ENCODE measurements at regions not wholly inside any gene's neighbourhood (a gene's known extent, or its start where the extent isn't known, plus 50 kb on each side); places are given as distances from the start of the nearest gene placed in this dataset.

DNA sequence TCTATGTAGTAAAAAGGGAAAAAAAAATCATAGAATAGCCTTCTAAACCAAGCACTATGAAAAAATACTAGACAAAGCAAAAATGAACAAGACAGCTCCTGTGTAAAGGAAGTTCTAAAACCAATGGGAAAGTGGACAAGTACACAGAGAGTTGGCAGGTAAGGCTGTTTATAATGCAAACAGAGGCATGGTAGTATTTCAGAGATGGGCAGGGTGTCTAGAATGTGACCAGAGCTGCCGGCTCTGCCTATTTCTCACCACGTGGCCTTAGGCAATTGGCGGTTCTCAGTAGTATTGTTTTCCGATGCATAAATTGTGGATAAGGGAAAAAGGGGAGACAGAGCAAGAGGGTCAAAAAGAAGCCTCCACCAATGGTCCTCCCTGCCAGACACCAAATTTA, 173.6 kb downstream of the ANKRD30B start:
- Histone ChIP-seq H3K27ac (no peak overlapping the region), H3K9me3 (no peaks in the 10 kb centered on the region)

DNA sequence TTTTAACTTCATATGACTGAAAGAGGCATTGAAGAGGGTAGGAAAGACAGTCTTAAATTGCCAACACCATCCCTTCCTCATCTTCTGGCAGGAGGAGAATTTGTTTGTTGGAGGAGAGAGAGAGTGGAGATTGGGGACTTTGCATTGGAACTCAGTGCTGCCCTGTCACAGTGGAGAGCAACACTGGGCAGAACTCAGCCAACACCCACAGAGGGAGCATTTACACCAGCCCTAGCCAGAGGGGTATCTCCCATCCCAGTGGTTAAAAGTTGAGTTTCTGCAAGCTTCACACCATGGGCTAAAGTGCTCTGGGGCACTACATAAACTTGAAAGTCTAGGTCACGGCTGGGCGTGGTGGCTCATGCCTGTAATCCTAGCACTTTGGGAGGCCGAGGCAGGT, 174.1 kb downstream of the ANKRD30B start:
- intact Hi-C loops (cut with DNase I; ENCODE audit: low total_unique reads) = no loop called here
- DNase-seq = no peak
- no peak overlapping the region for H3K4me3 ChIP-seq
- peaks cover 0 to 6% (median 0%) of the 10 kb centered on the region in 4 donors for H3K4me1 ChIP-seq
- no peaks in the 10 kb centered on the region for H3K36me3 ChIP-seq
- H3K27ac ChIP-seq = no peak overlapping the region
- no peaks in the 10 kb centered on the region for H3K27me3 ChIP-seq
- TF ChIP-seq, protein P1, sequence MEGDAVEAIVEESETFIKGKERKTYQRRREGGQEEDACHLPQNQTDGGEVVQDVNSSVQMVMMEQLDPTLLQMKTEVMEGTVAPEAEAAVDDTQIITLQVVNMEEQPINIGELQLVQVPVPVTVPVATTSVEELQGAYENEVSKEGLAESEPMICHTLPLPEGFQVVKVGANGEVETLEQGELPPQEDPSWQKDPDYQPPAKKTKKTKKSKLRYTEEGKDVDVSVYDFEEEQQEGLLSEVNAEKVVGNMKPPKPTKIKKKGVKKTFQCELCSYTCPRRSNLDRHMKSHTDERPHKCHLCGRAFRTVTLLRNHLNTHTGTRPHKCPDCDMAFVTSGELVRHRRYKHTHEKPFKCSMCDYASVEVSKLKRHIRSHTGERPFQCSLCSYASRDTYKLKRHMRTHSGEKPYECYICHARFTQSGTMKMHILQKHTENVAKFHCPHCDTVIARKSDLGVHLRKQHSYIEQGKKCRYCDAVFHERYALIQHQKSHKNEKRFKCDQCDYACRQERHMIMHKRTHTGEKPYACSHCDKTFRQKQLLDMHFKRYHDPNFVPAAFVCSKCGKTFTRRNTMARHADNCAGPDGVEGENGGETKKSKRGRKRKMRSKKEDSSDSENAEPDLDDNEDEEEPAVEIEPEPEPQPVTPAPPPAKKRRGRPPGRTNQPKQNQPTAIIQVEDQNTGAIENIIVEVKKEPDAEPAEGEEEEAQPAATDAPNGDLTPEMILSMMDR (IDR thresholded peaks at IDR 0.05) = no peak
- no peaks in the 10 kb centered on the region for H3K9me3 ChIP-seq

More for the DNA sequence above, 173.6 kb downstream of the ANKRD30B start:
- Histone ChIP-seq H3K36me3 (no peaks in the 10 kb centered on the region), H3K27me3 (no peaks in the 10 kb centered on the region), H3K4me1 (peaks cover 0 to 6% (median 0%) of the 10 kb centered on the region in 4 donors), H3K4me3 (no peak overlapping the region)
- intact Hi-C loops (cut with DNase I; ENCODE audit: low total_unique reads) = no loop called here
- DNase-seq = no peak
- TF ChIP-seq, protein P1 (IDR thresholded peaks at IDR 0.05) = no peak

DNA sequence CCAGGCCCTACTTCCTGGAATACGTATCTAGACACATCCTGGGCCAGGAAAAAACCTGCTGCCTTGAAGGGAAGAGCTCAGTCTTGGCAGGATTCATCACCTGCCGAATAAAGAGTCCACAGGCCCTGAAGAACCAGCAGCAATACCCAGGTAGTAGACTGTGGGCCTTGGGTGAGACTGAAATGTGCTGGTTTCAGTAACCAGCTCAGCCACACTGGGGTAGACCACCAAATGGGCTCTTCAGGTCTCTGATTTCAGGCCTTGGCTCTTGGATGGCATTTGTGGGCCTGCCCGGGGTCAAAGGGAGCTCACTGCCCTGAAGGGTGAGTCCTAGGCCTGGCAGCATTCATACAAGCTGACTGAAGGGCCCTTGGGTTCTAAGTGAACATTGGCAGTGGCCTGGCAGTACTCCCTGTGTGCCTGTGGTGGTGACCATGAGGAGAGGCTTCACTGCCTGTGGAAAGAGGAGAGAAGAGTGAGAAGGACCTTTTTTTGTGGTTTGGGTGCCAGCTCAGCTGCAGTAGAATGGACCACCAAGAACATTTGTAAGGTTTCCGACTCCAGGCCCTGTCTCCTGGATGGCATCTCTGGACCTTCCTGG, 175.1 kb downstream of the ANKRD30B start:
- DNase-seq = no peak
- H3K4me3 ChIP-seq = no peak overlapping the region
- no peak overlapping the region for H3K27ac ChIP-seq
- no peaks in the 10 kb centered on the region for H3K27me3 ChIP-seq
- TF ChIP-seq, protein P1 (IDR thresholded peaks at IDR 0.05) = no peak
- H3K36me3 ChIP-seq = no peaks in the 10 kb centered on the region
- intact Hi-C loops (cut with DNase I; ENCODE audit: low total_unique reads) = no loop called here
- H3K9me3 ChIP-seq = no peaks in the 10 kb centered on the region
- H3K4me1 ChIP-seq = peaks cover 0 to 6% (median 0%) of the 10 kb centered on the region in 4 donors

DNA sequence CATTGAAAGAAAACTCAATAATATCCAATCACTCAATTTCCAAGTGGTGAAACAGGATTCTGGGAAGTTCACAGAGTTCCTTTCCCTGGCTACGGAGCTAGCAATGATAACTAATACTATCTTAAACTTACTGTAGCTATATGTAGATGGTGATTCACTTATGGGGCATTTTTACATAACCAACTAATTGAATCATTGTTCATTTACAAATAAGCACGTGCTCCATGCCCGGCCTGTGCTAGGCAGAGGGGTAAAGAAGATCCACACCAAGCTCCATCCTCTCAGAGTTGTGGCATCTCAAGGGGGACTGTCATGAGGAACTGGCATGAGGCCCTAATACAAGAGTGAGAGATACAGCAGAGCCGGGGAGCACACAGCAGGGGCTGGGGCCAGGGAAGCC, 176.3 kb downstream of the ANKRD30B start:
- H3K27me3 ChIP-seq = no peaks in the 10 kb centered on the region
- H3K4me3 ChIP-seq = no peak overlapping the region
- TF ChIP-seq, protein P1 (IDR thresholded peaks at IDR 0.05) = no peak
- intact Hi-C loops (cut with DNase I; ENCODE audit: low total_unique reads) = no loop called here
- H3K27ac ChIP-seq = no peak overlapping the region
- H3K4me1 ChIP-seq = peaks cover 0 to 6% (median 0%) of the 10 kb centered on the region in 4 donors
- DNase-seq = no peak
- no peaks in the 10 kb centered on the region for H3K9me3 ChIP-seq
- no peaks in the 10 kb centered on the region for H3K36me3 ChIP-seq

DNA sequence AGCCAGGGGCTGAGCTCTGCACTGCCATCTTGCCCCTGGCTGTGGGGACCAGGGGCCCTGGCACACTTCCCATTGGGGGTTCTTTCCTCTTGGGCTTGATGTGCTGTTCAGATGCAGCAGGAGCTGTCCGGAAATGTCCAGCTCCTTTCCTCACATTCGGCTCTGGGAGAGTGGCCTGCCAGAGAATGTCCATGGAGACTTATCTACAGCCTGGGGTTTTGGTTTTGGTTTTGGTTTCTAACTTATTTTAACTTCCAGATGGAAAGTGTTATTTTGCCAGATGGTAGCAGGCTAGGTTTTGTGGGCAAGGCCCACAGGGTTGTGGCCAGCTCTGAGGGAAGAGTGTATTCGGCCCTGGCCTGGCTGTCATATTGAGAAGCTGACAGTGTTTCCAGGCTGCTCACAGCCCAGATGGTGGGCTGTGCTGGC, 177.3 kb downstream of the ANKRD30B start:
- TF ChIP-seq, protein P1 (IDR thresholded peaks at IDR 0.05) = no peak
- H3K9me3 ChIP-seq = no peaks in the 10 kb centered on the region
- no peak for DNase-seq
- H3K36me3 ChIP-seq = no peaks in the 10 kb centered on the region
- H3K4me3 ChIP-seq = no peak overlapping the region
- H3K27ac ChIP-seq = no peak overlapping the region
- peaks cover 0 to 6% (median 0%) of the 10 kb centered on the region in 4 donors for H3K4me1 ChIP-seq
- intact Hi-C loops (cut with DNase I; ENCODE audit: low total_unique reads) = no loop called here
- no peaks in the 10 kb centered on the region for H3K27me3 ChIP-seq
